ENCODE measurements at regions not wholly inside any gene's neighbourhood (a gene's known extent, or its start where the extent isn't known, plus 50 kb on each side); places are given as distances from the start of the nearest gene placed in this dataset.

GRCh38 chr3:110865934-110866333 is 205.7 kb upstream of the NECTIN3 start:
- no peak for DNase-seq (ENCODE audit: low read depth)
- TF ChIP-seq, protein P1, sequence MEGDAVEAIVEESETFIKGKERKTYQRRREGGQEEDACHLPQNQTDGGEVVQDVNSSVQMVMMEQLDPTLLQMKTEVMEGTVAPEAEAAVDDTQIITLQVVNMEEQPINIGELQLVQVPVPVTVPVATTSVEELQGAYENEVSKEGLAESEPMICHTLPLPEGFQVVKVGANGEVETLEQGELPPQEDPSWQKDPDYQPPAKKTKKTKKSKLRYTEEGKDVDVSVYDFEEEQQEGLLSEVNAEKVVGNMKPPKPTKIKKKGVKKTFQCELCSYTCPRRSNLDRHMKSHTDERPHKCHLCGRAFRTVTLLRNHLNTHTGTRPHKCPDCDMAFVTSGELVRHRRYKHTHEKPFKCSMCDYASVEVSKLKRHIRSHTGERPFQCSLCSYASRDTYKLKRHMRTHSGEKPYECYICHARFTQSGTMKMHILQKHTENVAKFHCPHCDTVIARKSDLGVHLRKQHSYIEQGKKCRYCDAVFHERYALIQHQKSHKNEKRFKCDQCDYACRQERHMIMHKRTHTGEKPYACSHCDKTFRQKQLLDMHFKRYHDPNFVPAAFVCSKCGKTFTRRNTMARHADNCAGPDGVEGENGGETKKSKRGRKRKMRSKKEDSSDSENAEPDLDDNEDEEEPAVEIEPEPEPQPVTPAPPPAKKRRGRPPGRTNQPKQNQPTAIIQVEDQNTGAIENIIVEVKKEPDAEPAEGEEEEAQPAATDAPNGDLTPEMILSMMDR (IDR thresholded peaks at IDR 0.05; ENCODE audit: control insufficient read depth, insufficient read depth, low read depth, low read length, missing control alignments): no peak
- no peak overlapping the region for H3K4me3 ChIP-seq (ENCODE audit: control insufficient read depth, low read depth, low read length)

- TF ChIP-seq, protein P1 (IDR thresholded peaks at IDR 0.05; ENCODE audit: control insufficient read depth, insufficient read depth, low read depth, low read length, missing control alignments): no peak
- H3K4me3 ChIP-seq (ENCODE audit: control insufficient read depth, low read depth, low read length): no peak overlapping the region
- no peak for DNase-seq (ENCODE audit: low read depth)
These were observed 203.5 kb upstream of the NECTIN3 start for GRCh38 chr3:110868106-110868505.

DNA sequence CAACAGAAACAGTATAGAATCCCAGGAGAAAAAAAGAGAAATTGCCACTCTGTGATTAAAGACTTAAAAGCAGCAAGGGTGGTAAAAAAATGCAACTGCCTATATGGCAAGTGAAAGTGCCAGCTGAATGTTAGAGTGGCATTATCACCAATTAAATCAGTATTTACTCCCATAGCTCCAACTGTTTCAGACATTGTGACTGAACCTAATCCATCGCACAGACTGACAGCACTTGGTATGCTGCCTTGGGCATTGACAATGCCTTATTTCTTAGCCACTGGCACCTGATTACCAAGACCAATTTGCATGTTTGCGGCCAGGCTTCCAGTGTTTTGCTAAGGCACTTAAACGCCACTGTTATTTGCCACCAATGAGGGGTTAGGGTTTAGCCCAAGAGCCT is 201.9 kb upstream of the NECTIN3 start:
- TF ChIP-seq, protein P1 (IDR thresholded peaks at IDR 0.05; ENCODE audit: control insufficient read depth, insufficient read depth, low read depth, low read length, missing control alignments): no peak
- no peak for DNase-seq (ENCODE audit: low read depth)

DNA sequence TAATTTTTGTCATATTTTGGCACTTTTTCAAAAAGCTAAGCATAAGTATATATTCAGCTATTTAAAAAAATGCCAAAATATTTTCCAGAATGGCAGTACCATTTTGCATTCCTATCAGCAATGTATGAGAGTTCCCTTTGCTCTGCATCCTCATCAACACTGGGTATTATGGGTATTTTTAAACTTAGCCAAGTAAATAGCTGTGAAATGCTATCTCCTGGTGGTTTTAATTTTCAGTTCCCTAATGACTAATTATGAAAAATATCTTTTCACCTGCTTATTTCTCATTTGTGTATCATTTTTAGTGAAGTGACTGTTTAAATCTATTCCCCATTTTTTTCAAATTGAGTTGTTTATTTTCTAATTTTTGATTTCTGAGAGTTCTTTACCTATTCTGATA is 199.7 kb upstream of the NECTIN3 start:
- DNase-seq (ENCODE audit: low read depth): no peak
- TF ChIP-seq, protein P1 (IDR thresholded peaks at IDR 0.05; ENCODE audit: control insufficient read depth, insufficient read depth, low read depth, low read length, missing control alignments): no peak
- no peak overlapping the region for H3K4me3 ChIP-seq (ENCODE audit: control insufficient read depth, low read depth, low read length)

More for the DNA sequence above, 201.9 kb upstream of the NECTIN3 start:
- no peak overlapping the region for H3K4me3 ChIP-seq (ENCODE audit: control insufficient read depth, low read depth, low read length)

DNA sequence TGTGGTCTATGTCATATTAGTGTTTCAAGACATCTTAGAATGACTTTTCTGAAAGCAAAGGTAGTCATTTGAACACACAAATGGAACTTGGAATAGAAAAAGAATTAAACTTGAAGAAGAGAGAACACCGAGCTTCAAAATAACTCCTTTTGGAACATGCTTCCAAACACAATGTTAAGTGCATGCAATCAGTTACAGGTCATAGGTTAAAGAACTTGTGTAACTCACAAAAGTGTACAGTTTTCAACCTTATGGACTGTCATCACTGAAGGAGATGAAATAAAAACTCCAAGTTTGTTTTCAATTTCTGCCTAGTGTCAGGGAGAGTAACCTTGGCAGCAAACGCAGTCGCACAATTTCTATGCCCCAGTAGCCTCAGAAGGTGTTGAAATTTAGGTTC is 192.9 kb upstream of the NECTIN3 start:
- no peak overlapping the region for H3K4me3 ChIP-seq (ENCODE audit: control insufficient read depth, low read depth, low read length)
- TF ChIP-seq, protein P1 (IDR thresholded peaks at IDR 0.05; ENCODE audit: control insufficient read depth, insufficient read depth, low read depth, low read length, missing control alignments): no peak
- no peak for DNase-seq (ENCODE audit: low read depth)

DNA sequence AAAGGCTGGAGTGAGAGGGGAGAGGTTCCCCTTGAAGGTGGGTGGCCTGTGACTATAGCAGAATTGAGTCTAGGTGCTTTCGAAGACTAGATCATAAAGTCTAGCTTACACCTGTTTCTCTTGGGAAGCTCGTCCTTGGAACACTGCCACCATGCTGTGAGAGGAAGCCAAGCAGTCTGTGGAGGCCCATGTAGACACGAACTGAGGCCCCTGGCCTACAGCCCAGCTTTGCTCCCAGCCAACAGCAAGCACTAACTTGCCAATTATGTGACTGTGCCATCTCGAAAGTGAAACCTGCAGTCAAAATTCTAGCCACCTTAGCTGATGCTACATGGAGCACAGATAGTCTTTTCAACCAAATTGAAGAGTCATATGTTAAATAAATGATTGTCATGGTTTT is 190.5 kb upstream of the NECTIN3 start:
- TF ChIP-seq, protein P1 (IDR thresholded peaks at IDR 0.05; ENCODE audit: control insufficient read depth, insufficient read depth, low read depth, low read length, missing control alignments): peak; percentile 28
- H3K4me3 ChIP-seq (ENCODE audit: control insufficient read depth, low read depth, low read length): no peak overlapping the region
- DNase-seq (ENCODE audit: low read depth): peak; percentile 11
